IMR-90 (cell line): ENCODE measurements at regions not wholly inside any gene's neighbourhood (a gene's known extent, or its start where the extent isn't known, plus 50 kb on each side); places are given as distances from the start of the nearest gene placed in this dataset.

Experiments
- ATAC-seq: fragments of 200-7000 bp; cut with Tn5 transposase; 2 replicates; pipeline ENCODE4 v1.9.1; 2020; ENCODE audit warnings: low read depth, mild to moderate bottlenecking, moderate library complexity
- BruUV-seq: library from RNA; stranded (reverse); fragments of 400-500 nt; replicated peaks from 2 replicates; lab custom pipeline; 2021; lab: Mats Ljungman, UMichigan
- CTCF ChIA-PET: fragments of 300-600 bp; formaldehyde crosslinking; extraction: SDS; loops from one replicate; lab custom pipeline; 2021; ENCODE audit warnings: antibody characterized with exemption; lab: Yijun Ruan, JAX
- POLR2A ChIA-PET: fragments of 300-600 bp; sonication (Branson Sonifier 250); formaldehyde crosslinking; loops from one replicate; lab custom pipeline; 2022; ENCODE audit warnings: antibody characterized with exemption; ENCODE audit not compliant: unreplicated experiment; lab: Charles Lee
- DNase-seq: peaks from one replicate; pipeline ENCODE4 v3.0.0; 2013
- H2AFZ ChIP-seq: replicated peaks from 2 replicates; pipeline ENCODE3; 2013; ENCODE audit warnings: low read length, mild to moderate bottlenecking; ENCODE audit not compliant: poor library complexity
- H2AK5ac ChIP-seq: 2 replicates; pipeline ENCODE4 v1.6.1; 2013; ENCODE audit warnings: low read depth, low read length, inconsistent platforms
- H2AK9ac ChIP-seq: replicated peaks from 2 replicates; pipeline ENCODE3; 2013; ENCODE audit warnings: mild to moderate bottlenecking, low read depth, low read length, moderate library complexity; ENCODE audit not compliant: poor library complexity
- H2BK120ac ChIP-seq: 2 replicates; pipeline ENCODE4 v1.6.1; 2013; ENCODE audit warnings: low read depth, low read length, inconsistent platforms
- H2BK15ac ChIP-seq: 3 replicates; pipeline ENCODE4 v1.6.1; 2013; ENCODE audit warnings: low read depth, low read length, inconsistent platforms
- H2BK20ac ChIP-seq: 2 replicates; pipeline ENCODE4 v1.6.1; 2013; ENCODE audit warnings: low read depth, mild to moderate bottlenecking, inconsistent platforms, low read length, moderate library complexity
- H2BK5ac ChIP-seq: 2 replicates; pipeline ENCODE4 v1.6.1; 2013; ENCODE audit warnings: mild to moderate bottlenecking, low read depth, low read length, inconsistent platforms; ENCODE audit not compliant: poor library complexity, severe bottlenecking
- H3K14ac ChIP-seq: replicated peaks from 2 replicates; pipeline ENCODE4 v1.6.1; 2013; ENCODE audit warnings: low read depth, low read length, inconsistent platforms
- H3K18ac ChIP-seq: 2 replicates; pipeline ENCODE4 v1.6.1; 2013; ENCODE audit warnings: low read depth, low read length, control low read depth
- H3K23ac ChIP-seq: 2 replicates; pipeline ENCODE4 v1.6.1; 2013; ENCODE audit warnings: low read depth, low read length, inconsistent platforms
- H3K27ac ChIP-seq: 2 replicates; pipeline ENCODE4 v1.5.1; 2013; ENCODE audit warnings: mild to moderate bottlenecking, control low read depth, low read length; ENCODE audit not compliant: insufficient read depth
- H3K27me3 ChIP-seq: 2 replicates; pipeline ENCODE4 v1.6.1; 2013; ENCODE audit warnings: low read length; ENCODE audit not compliant: control insufficient read depth, insufficient read depth
- H3K36me3 ChIP-seq: 2 replicates; pipeline ENCODE4 v1.6.1; 2013; ENCODE audit warnings: low read length, mixed read lengths; ENCODE audit not compliant: control insufficient read depth, insufficient read depth
- H3K4ac ChIP-seq: 2 replicates; pipeline ENCODE4 v1.6.1; 2013; ENCODE audit warnings: low read depth, low read length, inconsistent platforms
- H3K4me1 ChIP-seq: 2 replicates; pipeline ENCODE4 v1.6.1; 2013; ENCODE audit warnings: low read length, mixed read lengths; ENCODE audit not compliant: control insufficient read depth, insufficient read depth
- H3K4me2 ChIP-seq: 2 replicates; pipeline ENCODE4 v1.6.1; 2013; ENCODE audit warnings: low read depth, mild to moderate bottlenecking, control low read depth, low read length, moderate library complexity
- H3K4me3 ChIP-seq: 2 replicates; pipeline ENCODE4 v1.5.1; 2013; ENCODE audit warnings: low read depth, mild to moderate bottlenecking, control low read depth, low read length, moderate library complexity; ENCODE audit not compliant: insufficient read depth
- H3K56ac ChIP-seq: 2 replicates; pipeline ENCODE4 v1.6.1; 2013; ENCODE audit warnings: low read length, inconsistent platforms; ENCODE audit not compliant: insufficient read depth; ENCODE audit errors: extremely low read depth
- H3K79me1 ChIP-seq, 2 experiments: 2 replicates each; pipeline ENCODE4 v1.6.1; 2013; ENCODE audit warnings: low read length in 2 of 2, inconsistent platforms in 1 of 2, low read depth in 1 of 2
- H3K9ac ChIP-seq: 2 replicates; pipeline ENCODE4 v1.6.1; 2013; ENCODE audit warnings: low read depth, low read length, control low read depth
- H3K9me1 ChIP-seq: 2 replicates; pipeline ENCODE4 v1.6.1; 2013; ENCODE audit warnings: low read length, inconsistent platforms; ENCODE audit not compliant: insufficient read depth
- H3K9me3 ChIP-seq: 2 replicates; pipeline ENCODE4 v1.6.1; 2013; ENCODE audit warnings: low read length; ENCODE audit not compliant: control insufficient read depth, insufficient read depth
- H4K20me1 ChIP-seq: 2 replicates; pipeline ENCODE4 v1.6.1; 2013; ENCODE audit warnings: low read length, inconsistent platforms; ENCODE audit not compliant: insufficient read depth
- H4K5ac ChIP-seq: 2 replicates; pipeline ENCODE4 v1.6.1; 2013; ENCODE audit warnings: mild to moderate bottlenecking, low read depth, low read length, control low read depth
- H4K8ac ChIP-seq, 2 experiments: 2 replicates each; pipeline ENCODE4 v1.6.1; 2013; ENCODE audit warnings: low read depth in 2 of 2, low read length in 2 of 2, control low read depth in 1 of 2, inconsistent platforms in 1 of 2
- H4K91ac ChIP-seq: 2 replicates; pipeline ENCODE4 v1.6.1; 2013; ENCODE audit warnings: low read depth, low read length, inconsistent platforms; ENCODE audit not compliant: insufficient read depth
- CEBPB ChIP-seq: IDR thresholded peaks from 2 replicates; pipeline ENCODE4 v1.6.1; 2012; ENCODE audit warnings: low read depth, low read length, improper control_type of control experiment
- MAFK ChIP-seq: IDR thresholded peaks from 2 replicates; pipeline ENCODE4 v1.6.1; 2012; ENCODE audit warnings: low read depth, low read length, improper control_type of control experiment
- MAZ ChIP-seq: IDR thresholded peaks from 2 replicates; pipeline ENCODE4 v1.6.1; 2012; ENCODE audit warnings: low read depth, mild to moderate bottlenecking, low read length, improper control_type of control experiment, moderate library complexity, borderline replicate concordance
- MXI1 ChIP-seq: IDR thresholded peaks from 2 replicates; pipeline ENCODE4 v1.6.1; 2012; ENCODE audit warnings: low read depth, mild to moderate bottlenecking, low read length, moderate library complexity, borderline replicate concordance
- NFE2L2 ChIP-seq: fragments of 150-350 bp; IDR thresholded peaks from 2 replicates; pipeline ENCODE4 v1.6.1; 2016; ENCODE audit warnings: low read depth, mild to moderate bottlenecking, low read length
- POLR2A ChIP-seq: IDR thresholded peaks from 2 replicates; pipeline ENCODE4 v1.6.1; 2012; ENCODE audit warnings: mild to moderate bottlenecking, low read depth, low read length
- RAD21 ChIP-seq: IDR thresholded peaks from 2 replicates; pipeline ENCODE4 v1.6.1; 2012; ENCODE audit warnings: low read length, improper control_type of control experiment
- RCOR1 ChIP-seq: IDR thresholded peaks from 2 replicates; pipeline ENCODE4 v1.6.1; 2012; ENCODE audit warnings: mild to moderate bottlenecking, low read length, improper control_type of control experiment; ENCODE audit not compliant: insufficient replicate concordance
- SMC3 ChIP-seq: fragments of 150-350 bp; IDR thresholded peaks from 2 replicates; pipeline ENCODE4 v1.6.1; 2016; ENCODE audit warnings: low read depth, mild to moderate bottlenecking, antibody characterized with exemption, low read length, moderate library complexity
- WGBS, 2 experiments: methylation state at CpG; one replicate each; pipeline versions ENCODE4 v1.1.5 to v1.1.7; 2013; ENCODE audit warnings: missing lambda C conversion rate in 2 of 2; ENCODE audit not compliant: insufficient read length in 1 of 2; ENCODE audit errors: extremely low coverage in 2 of 2; 5-methylcytosine and 5-hydroxymethylcytosine counted together
- dilution Hi-C: fragments of 300-500 bp; cut with HindIII; formaldehyde crosslinking; loops from one replicate; pipeline ENCODE4 v1.14.3; 2018; ENCODE audit warnings: low sequenced_read_pairs; ENCODE audit not compliant: unreplicated experiment
- in situ Hi-C: fragments of 300-500 bp; cut with MboI; formaldehyde crosslinking; loops from 3 replicates; pipeline ENCODE4 v1.14.3; 2019; ENCODE audit warnings: low sequenced_read_pairs, inconsistent platforms, mixed read lengths
- intact Hi-C: fragments of 100-400 bp; cut with micrococcal nuclease; formaldehyde crosslinking; loops from 2 replicates; pipeline ENCODE4 v1.10.0; 2022
- TF ChIP-seq, protein P1 (sequence below): fragments of 150-350 bp; IDR thresholded peaks from 2 replicates; pipeline ENCODE4 v1.6.1; 2017; ENCODE audit warnings: mild to moderate bottlenecking, antibody characterized with exemption, low read length, low read depth
- TF ChIP-seq, protein P2 (sequence below): conservative IDR thresholded peaks from 2 replicates; pipeline ENCODE4 v1.5.1; 2012; ENCODE audit warnings: mild to moderate bottlenecking, low read depth, low read length, improper control_type of control experiment
- TF ChIP-seq, protein P3 (sequence below): fragments of 150-350 bp; IDR thresholded peaks from 2 replicates; pipeline ENCODE4 v1.6.1; 2016; ENCODE audit warnings: low read depth, mild to moderate bottlenecking, low read length, moderate library complexity, borderline replicate concordance

DNA sequence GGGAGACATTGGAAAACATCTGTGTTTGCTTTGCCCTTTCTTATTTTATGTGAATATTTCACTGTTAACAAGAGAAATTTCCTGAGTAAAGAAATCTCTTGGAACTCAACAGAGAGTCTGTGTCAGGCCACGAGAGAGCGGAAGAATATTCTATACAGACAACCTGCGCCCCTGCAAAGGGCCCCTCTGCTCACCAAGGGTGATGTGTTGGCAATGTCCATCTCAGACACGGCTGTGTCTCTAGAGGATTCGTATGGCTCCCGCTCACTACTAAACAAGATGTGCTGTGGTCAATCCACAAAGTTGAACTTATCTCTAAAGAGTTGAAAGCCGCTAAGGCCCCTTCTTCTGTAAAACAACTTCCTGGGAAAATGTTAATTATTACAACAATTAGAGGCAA, 241.0 kb upstream of the IRX1 start:
- Histone ChIP-seq H2AK5ac (no peak overlapping the region), H4K91ac (no peak overlapping the region), H3K4me2 (no peak overlapping the region), H3K79me1 (no peaks in the 10 kb centered on the region), H2BK120ac (no peak overlapping the region), H3K23ac (no peak overlapping the region), H3K27ac (no peak overlapping the region), H2AFZ (no peak overlapping the region), H4K5ac (no peak overlapping the region), H3K4me1 (no peaks in the 10 kb centered on the region), H3K4me3 (no peak overlapping the region), H3K56ac (no peak overlapping the region), H3K18ac (no peak overlapping the region), H3K9me3 (peaks cover 34% of the 10 kb centered on the region), H2BK20ac (no peak overlapping the region), H3K14ac (no peak overlapping the region), H3K9me1 (no peaks in the 10 kb centered on the region), H3K4ac (no peak overlapping the region), H2BK5ac (no peak overlapping the region), H3K36me3 (no peaks in the 10 kb centered on the region), H3K27me3 (no peaks in the 10 kb centered on the region), H2BK15ac (no peak overlapping the region), H4K20me1 (no peaks in the 10 kb centered on the region), H2AK9ac (no peak overlapping the region), H4K8ac (no peak overlapping the region), H3K9ac (no peak overlapping the region)
- intact Hi-C loops = no loop called here
- ATAC-seq = no peak
- dilution Hi-C loops = no loop called here
- ChIA-PET CTCF (no interaction called here), POLR2A (no interaction called here)
- TF ChIP-seq MAZ (no peak), RAD21 (no peak), SMC3 (no peak), POLR2A (no peak), RCOR1 (no peak), CEBPB (no peak), NFE2L2 (no peak), MXI1 (no peak), MAFK (no peak)
- TF ChIP-seq, protein P1, sequence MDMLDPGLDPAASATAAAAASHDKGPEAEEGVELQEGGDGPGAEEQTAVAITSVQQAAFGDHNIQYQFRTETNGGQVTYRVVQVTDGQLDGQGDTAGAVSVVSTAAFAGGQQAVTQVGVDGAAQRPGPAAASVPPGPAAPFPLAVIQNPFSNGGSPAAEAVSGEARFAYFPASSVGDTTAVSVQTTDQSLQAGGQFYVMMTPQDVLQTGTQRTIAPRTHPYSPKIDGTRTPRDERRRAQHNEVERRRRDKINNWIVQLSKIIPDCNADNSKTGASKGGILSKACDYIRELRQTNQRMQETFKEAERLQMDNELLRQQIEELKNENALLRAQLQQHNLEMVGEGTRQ = no peak
- TF ChIP-seq, protein P2, sequence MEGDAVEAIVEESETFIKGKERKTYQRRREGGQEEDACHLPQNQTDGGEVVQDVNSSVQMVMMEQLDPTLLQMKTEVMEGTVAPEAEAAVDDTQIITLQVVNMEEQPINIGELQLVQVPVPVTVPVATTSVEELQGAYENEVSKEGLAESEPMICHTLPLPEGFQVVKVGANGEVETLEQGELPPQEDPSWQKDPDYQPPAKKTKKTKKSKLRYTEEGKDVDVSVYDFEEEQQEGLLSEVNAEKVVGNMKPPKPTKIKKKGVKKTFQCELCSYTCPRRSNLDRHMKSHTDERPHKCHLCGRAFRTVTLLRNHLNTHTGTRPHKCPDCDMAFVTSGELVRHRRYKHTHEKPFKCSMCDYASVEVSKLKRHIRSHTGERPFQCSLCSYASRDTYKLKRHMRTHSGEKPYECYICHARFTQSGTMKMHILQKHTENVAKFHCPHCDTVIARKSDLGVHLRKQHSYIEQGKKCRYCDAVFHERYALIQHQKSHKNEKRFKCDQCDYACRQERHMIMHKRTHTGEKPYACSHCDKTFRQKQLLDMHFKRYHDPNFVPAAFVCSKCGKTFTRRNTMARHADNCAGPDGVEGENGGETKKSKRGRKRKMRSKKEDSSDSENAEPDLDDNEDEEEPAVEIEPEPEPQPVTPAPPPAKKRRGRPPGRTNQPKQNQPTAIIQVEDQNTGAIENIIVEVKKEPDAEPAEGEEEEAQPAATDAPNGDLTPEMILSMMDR = no peak
- TF ChIP-seq, protein P3, sequence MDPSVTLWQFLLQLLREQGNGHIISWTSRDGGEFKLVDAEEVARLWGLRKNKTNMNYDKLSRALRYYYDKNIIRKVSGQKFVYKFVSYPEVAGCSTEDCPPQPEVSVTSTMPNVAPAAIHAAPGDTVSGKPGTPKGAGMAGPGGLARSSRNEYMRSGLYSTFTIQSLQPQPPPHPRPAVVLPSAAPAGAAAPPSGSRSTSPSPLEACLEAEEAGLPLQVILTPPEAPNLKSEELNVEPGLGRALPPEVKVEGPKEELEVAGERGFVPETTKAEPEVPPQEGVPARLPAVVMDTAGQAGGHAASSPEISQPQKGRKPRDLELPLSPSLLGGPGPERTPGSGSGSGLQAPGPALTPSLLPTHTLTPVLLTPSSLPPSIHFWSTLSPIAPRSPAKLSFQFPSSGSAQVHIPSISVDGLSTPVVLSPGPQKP = no peak
- BruUV-seq = no TSS peak
- no peak for DNase-seq
- no CpG with 5 or more reads among the region's 7 CpGs for WGBS, 2 experiments
- in situ Hi-C loops = no loop called here
